Testis (tissue), 2 donors: ENCODE measurements at regions not wholly inside any gene's neighbourhood (a gene's known extent, or its start where the extent isn't known, plus 50 kb on each side); places are given as distances from the start of the nearest gene placed in this dataset.

Experiments
- POLR2A ChIP-seq: fragments of 450-650 bp; IDR thresholded peaks from one replicate; pipeline ENCODE4 v1.6.1; 2017; ENCODE audit warnings: antibody characterized with exemption, mild to moderate bottlenecking, moderate library complexity
- TF ChIP-seq, protein P1 (sequence below), 3 experiments: fragments of 450-650 bp in 2 of 3; fragments of 200-600 bp in 1 of 3; sonication (generic) in 1 of 3; IDR thresholded peaks; one replicate each; pipeline ENCODE4 v1.5.1; 2016 to 2019; ENCODE audit warnings: antibody characterized with exemption in 3 of 3, mild to moderate bottlenecking in 2 of 3, moderate library complexity in 1 of 3

- TF ChIP-seq, protein P1, sequence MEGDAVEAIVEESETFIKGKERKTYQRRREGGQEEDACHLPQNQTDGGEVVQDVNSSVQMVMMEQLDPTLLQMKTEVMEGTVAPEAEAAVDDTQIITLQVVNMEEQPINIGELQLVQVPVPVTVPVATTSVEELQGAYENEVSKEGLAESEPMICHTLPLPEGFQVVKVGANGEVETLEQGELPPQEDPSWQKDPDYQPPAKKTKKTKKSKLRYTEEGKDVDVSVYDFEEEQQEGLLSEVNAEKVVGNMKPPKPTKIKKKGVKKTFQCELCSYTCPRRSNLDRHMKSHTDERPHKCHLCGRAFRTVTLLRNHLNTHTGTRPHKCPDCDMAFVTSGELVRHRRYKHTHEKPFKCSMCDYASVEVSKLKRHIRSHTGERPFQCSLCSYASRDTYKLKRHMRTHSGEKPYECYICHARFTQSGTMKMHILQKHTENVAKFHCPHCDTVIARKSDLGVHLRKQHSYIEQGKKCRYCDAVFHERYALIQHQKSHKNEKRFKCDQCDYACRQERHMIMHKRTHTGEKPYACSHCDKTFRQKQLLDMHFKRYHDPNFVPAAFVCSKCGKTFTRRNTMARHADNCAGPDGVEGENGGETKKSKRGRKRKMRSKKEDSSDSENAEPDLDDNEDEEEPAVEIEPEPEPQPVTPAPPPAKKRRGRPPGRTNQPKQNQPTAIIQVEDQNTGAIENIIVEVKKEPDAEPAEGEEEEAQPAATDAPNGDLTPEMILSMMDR (IDR thresholded peaks at IDR 0.05), result no peak
- TF ChIP-seq POLR2A, result no peak
Observed at GRCh38 chr1:83490988-83491387, 507.9 kb downstream of the TTLL7 start.
